Left lung (tissue), 4 donors: ENCODE measurements at regions not wholly inside any gene's neighbourhood (a gene's known extent, or its start where the extent isn't known, plus 50 kb on each side); places are given as distances from the start of the nearest gene placed in this dataset.

Experiments
- ATAC-seq: fragments of 200-7000 bp; cut with Tn5 transposase; one replicate; pipeline ENCODE4 v1.9.1; 2020; ENCODE audit warnings: moderate library complexity
- DNase-seq, 4 donors: peaks; one replicate each; pipeline ENCODE4 v3.0.0-alpha.2; 2013 to 2020
- H3K27ac ChIP-seq, 2 donors: fragments of 200-600 bp; sonication (generic) in 1 of 2; one replicate each; pipeline versions ENCODE4 v1.5.0 to v1.8.0; 2020 to 2021
- H3K27me3 ChIP-seq, 2 donors: fragments of 200-600 bp; sonication (generic) in 1 of 2; one replicate each; pipeline versions ENCODE4 v1.5.0 to v1.8.0; 2020 to 2021
- H3K36me3 ChIP-seq, 2 donors: fragments of 200-600 bp; sonication (generic) in 1 of 2; one replicate each; pipeline versions ENCODE4 v1.5.0 to v1.8.0; 2020 to 2021
- H3K4me1 ChIP-seq, 2 donors: fragments of 200-600 bp; one replicate each; pipeline ENCODE4 v1.8.0; 2021
- H3K4me3 ChIP-seq, 2 donors: fragments of 200-600 bp; sonication (generic) in 1 of 2; one replicate each; pipeline versions ENCODE4 v1.5.0 to v1.8.0; 2020 to 2021; ENCODE audit warnings: mild to moderate bottlenecking in 1 of 2
- H3K9me3 ChIP-seq, 2 donors: fragments of 200-600 bp; sonication (generic) in 1 of 2; one replicate each; pipeline versions ENCODE4 v1.5.0 to v1.8.0; 2020 to 2021
- intact Hi-C, 2 donors: fragments of 100-400 bp; cut with DNase I; formaldehyde crosslinking; loops; one replicate each; pipeline versions ENCODE4 v1.11.2 to v1.14.2; 2022
- TF ChIP-seq, protein P1 (sequence below), 2 donors: fragments of 200-600 bp; sonication (generic) in 1 of 2; IDR thresholded peaks; one replicate each; pipeline versions ENCODE4 v1.5.0 to v1.8.0; 2021; ENCODE audit warnings: antibody characterized with exemption in 2 of 2
- donor health status: DM: no; HTN: yes; CAD: no.
- donor health status: DM: no; HTN: no; CAD: no.

DNA sequence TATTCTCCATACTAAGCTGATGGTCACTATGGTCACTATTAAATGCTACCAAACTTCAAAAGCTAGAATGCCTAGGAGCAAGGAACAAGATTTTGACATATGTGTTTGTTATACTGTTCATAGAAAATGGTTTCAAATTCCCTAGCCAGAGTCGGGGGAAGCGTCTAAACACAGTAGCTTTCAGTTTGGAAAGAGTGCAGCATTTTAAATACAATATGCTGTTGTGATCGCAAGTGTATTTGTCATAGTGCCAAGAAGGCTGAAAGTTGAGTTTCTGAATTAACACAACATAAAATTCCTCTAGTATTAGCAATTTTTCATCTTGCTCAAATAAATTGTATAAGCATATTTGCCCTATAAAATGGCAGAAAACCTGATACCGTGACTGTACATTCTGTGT, 280.4 kb downstream of the ZNF608 start:
- Histone ChIP-seq H3K36me3 (no peaks in the 10 kb centered on the region), H3K4me3 (no peak overlapping the region), H3K4me1 (no peaks in the 10 kb centered on the region), H3K27me3 (no peaks in the 10 kb centered on the region), H3K27ac (no peak overlapping the region), H3K9me3 (peaks cover 0 to under 1% of the 10 kb centered on the region in 2 donors)
- no peak for ATAC-seq
- DNase-seq = no peak
- intact Hi-C loops = no loop called here
- TF ChIP-seq, protein P1, sequence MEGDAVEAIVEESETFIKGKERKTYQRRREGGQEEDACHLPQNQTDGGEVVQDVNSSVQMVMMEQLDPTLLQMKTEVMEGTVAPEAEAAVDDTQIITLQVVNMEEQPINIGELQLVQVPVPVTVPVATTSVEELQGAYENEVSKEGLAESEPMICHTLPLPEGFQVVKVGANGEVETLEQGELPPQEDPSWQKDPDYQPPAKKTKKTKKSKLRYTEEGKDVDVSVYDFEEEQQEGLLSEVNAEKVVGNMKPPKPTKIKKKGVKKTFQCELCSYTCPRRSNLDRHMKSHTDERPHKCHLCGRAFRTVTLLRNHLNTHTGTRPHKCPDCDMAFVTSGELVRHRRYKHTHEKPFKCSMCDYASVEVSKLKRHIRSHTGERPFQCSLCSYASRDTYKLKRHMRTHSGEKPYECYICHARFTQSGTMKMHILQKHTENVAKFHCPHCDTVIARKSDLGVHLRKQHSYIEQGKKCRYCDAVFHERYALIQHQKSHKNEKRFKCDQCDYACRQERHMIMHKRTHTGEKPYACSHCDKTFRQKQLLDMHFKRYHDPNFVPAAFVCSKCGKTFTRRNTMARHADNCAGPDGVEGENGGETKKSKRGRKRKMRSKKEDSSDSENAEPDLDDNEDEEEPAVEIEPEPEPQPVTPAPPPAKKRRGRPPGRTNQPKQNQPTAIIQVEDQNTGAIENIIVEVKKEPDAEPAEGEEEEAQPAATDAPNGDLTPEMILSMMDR (IDR thresholded peaks at IDR 0.05) = no peak

DNA sequence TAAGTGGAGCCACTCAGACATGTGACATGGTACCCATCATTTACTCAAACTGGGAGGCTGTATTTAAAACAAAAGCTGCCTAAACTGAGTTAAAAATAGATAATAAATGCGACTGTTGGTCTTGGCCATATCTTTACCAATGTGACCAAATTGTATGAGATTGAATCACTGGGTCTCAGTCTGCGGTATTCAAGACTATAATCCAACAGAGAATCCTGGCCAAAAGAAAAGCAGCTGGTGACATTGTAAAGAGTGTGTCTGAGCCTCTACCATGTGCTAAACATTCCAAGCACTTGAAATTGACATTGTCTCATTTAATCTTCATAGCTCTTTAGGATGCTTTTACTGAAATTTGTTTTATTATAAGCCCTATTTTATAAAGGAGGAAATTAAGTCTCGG, 282.6 kb downstream of the ZNF608 start:
- ATAC-seq = no peak
- no peaks in the 10 kb centered on the region for H3K4me1 ChIP-seq
- no peak for DNase-seq
- no peak overlapping the region for H3K4me3 ChIP-seq
- H3K27ac ChIP-seq = no peak overlapping the region
- intact Hi-C loops = no loop called here
- H3K9me3 ChIP-seq = peaks cover 0 to 12% of the 10 kb centered on the region in 2 donors
- TF ChIP-seq, protein P1 (IDR thresholded peaks at IDR 0.05) = no peak
- H3K27me3 ChIP-seq = no peaks in the 10 kb centered on the region
- H3K36me3 ChIP-seq = no peaks in the 10 kb centered on the region

DNA sequence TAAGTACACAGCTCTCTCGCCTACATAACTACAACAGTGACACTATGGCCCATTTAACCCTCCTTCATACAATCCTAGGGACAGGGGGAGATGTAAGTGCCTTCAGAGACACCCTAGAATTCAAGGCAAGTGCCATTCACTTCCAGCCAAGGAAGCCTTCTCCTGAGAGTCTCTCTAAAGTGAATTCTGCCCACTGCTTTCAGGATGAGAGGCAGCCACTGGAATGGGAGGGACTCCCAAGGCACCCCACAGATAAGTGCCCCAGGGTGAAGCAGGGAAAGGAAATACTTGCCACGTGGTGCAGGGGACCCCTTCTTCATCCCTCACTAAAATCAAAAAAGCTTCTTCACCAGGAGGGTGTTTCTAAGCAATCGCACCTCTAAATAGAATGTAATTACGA, 283.7 kb downstream of the ZNF608 start:
- no peak overlapping the region for H3K27ac ChIP-seq
- no peaks in the 10 kb centered on the region for H3K4me1 ChIP-seq
- DNase-seq (no peak), ATAC-seq (no peak)
- no peaks in the 10 kb centered on the region for H3K36me3 ChIP-seq
- intact Hi-C loops = no loop called here
- H3K9me3 ChIP-seq = peaks cover 0 to 12% of the 10 kb centered on the region in 2 donors
- TF ChIP-seq, protein P1 (IDR thresholded peaks at IDR 0.05) = no peak
- H3K4me3 ChIP-seq = no peak overlapping the region
- H3K27me3 ChIP-seq = no peaks in the 10 kb centered on the region

DNA sequence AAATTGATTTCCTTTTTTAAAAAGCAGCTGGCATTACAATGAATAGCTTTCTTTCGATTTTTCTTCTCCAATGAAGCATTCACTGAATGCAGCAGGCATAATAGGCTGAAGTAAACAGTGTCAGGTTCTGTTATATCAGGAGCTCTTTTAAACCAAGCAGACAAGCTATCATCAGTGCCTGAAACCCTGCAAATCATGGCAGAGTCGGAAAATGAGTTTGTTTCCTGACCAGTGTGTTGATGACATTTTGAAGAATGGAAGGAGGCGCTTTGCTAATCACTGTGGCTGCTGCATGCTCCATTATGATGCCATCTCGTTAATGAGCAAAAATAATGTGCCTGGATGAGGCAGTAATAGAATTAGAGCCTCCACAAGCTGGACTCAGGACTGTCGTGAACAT, 284.5 kb downstream of the ZNF608 start:
- Histone ChIP-seq H3K4me3 (no peak overlapping the region), H3K27me3 (no peaks in the 10 kb centered on the region), H3K4me1 (no peaks in the 10 kb centered on the region), H3K36me3 (no peaks in the 10 kb centered on the region), H3K9me3 (peaks cover 0 to 12% of the 10 kb centered on the region in 2 donors), H3K27ac (no peak overlapping the region)
- no peak for ATAC-seq
- intact Hi-C loops = no loop called here
- TF ChIP-seq, protein P1 (IDR thresholded peaks at IDR 0.05) = no peak
- DNase-seq = no peak

DNA sequence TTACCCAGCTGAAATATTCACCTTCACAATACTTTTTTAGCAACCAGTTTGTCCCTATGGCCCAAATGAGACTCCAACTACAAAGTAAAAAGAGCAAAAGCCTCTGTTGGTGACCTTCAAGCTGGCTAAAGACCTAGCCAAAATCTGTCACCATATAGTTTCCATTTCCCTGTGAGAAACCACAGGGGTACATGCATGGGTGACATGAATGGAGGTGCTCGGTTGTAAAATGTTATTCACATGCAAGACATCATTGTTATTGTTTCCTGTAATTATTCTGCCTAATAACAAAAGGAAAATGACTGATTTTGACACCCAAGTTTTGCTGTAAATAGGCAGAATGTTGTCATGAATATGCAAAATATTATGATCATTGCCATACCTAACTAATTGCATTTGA, 285.3 kb downstream of the ZNF608 start:
- intact Hi-C loops = no loop called here
- H3K4me3 ChIP-seq = no peak overlapping the region
- DNase-seq (no peak), ATAC-seq (no peak)
- H3K27me3 ChIP-seq = no peaks in the 10 kb centered on the region
- TF ChIP-seq, protein P1 (IDR thresholded peaks at IDR 0.05) = no peak
- no peaks in the 10 kb centered on the region for H3K36me3 ChIP-seq
- H3K27ac ChIP-seq = no peak overlapping the region
- peaks cover 0 to 12% of the 10 kb centered on the region in 2 donors for H3K9me3 ChIP-seq
- H3K4me1 ChIP-seq = no peaks in the 10 kb centered on the region
